H1 (cell line): ENCODE measurements at regions not wholly inside any gene's neighbourhood (a gene's known extent, or its start where the extent isn't known, plus 50 kb on each side); places are given as distances from the start of the nearest gene placed in this dataset.

Source experiments
- CTCF ChIA-PET: fragments of 300-600 bp; sonication (Branson Sonifier 250); formaldehyde crosslinking; loops from one replicate; lab custom pipeline; 2021; ENCODE audit not compliant: partially characterized antibody; lab: Charles Lee
- POLR2A ChIA-PET: fragments of 300-600 bp; sonication (Branson Sonifier 250); formaldehyde crosslinking; loops from one replicate; lab custom pipeline; 2021; ENCODE audit warnings: inconsistent platforms; ENCODE audit not compliant: partially characterized antibody; lab: Charles Lee
- DNase-seq, 2 experiments: peaks; one replicate each; pipeline versions ENCODE4 v3.0.0 to v3.0.0-alpha.2; 2010 to 2022; ENCODE audit warnings: low spot score in 2 of 2, low read depth in 1 of 2, mixed read lengths in 1 of 2
- FAIRE-seq: peaks from 2 replicates; lab custom pipeline; 2011; peaks lifted over from hg19 to GRCh38; lab: Jason Lieb, UNC
- H2AFZ ChIP-seq: 2 replicates; pipeline ENCODE4 v1.8.1; 2012; ENCODE audit warnings: low read length, inconsistent platforms
- H2AK5ac ChIP-seq: 2 replicates; pipeline ENCODE4 v1.6.1; 2013; ENCODE audit warnings: low read depth, low read length
- H2BK120ac ChIP-seq: replicated peaks from 2 replicates; pipeline ENCODE3; 2013; ENCODE audit warnings: low read depth, low read length, inconsistent platforms
- H2BK12ac ChIP-seq: 2 replicates; pipeline ENCODE4 v1.6.1; 2013; ENCODE audit warnings: low read depth, low read length
- H2BK15ac ChIP-seq: 2 replicates; pipeline ENCODE4 v1.6.1; 2013; ENCODE audit warnings: low read length
- H2BK20ac ChIP-seq: 2 replicates; pipeline ENCODE4 v1.6.1; 2013; ENCODE audit warnings: low read length
- H2BK5ac ChIP-seq: 2 replicates; pipeline ENCODE4 v1.6.1; 2013; ENCODE audit warnings: low read depth, low read length
- H3K14ac ChIP-seq: 2 replicates; pipeline ENCODE4 v1.6.1; 2013; ENCODE audit warnings: inconsistent platforms; ENCODE audit not compliant: insufficient read length
- H3K18ac ChIP-seq: 2 replicates; pipeline ENCODE4 v1.6.1; 2013; ENCODE audit warnings: low read length; ENCODE audit errors: extremely low read depth
- H3K23ac ChIP-seq: 2 replicates; pipeline ENCODE4 v1.6.1; 2013; ENCODE audit warnings: inconsistent platforms; ENCODE audit not compliant: insufficient read length
- H3K23me2 ChIP-seq: 2 replicates; pipeline ENCODE4 v1.6.1; 2013; ENCODE audit warnings: low read depth, low read length
- H3K27ac ChIP-seq: 2 replicates; pipeline ENCODE4 v1.6.1; 2011; ENCODE audit warnings: low read depth, low read length, inconsistent platforms
- H3K27me3 ChIP-seq, 4 experiments: replicated peaks in 1 of 4; 1 replicate in 1 of 4; 2 replicates in 3 of 4; pipeline versions ENCODE4 v1.6.1 to v1.8.1; 2011 to 2013; ENCODE audit warnings: low read length in 3 of 4, mild to moderate bottlenecking in 3 of 4, inconsistent platforms in 2 of 4, mixed read lengths in 2 of 4, moderate library complexity in 1 of 4; ENCODE audit not compliant: control insufficient read depth in 3 of 4, insufficient read depth in 3 of 4; ENCODE audit errors: extremely low read depth in 1 of 4
- H3K36me3 ChIP-seq, 4 experiments: 2 replicates each; pipeline versions ENCODE4 v1.6.1 to v1.8.1; 2011 to 2013; ENCODE audit warnings: mild to moderate bottlenecking in 4 of 4, low read length in 3 of 4, moderate library complexity in 2 of 4, control low read depth in 1 of 4, inconsistent platforms in 1 of 4; ENCODE audit not compliant: insufficient read depth in 4 of 4, control insufficient read depth in 2 of 4
- H3K4ac ChIP-seq: replicated peaks from 2 replicates; pipeline ENCODE3; 2013; ENCODE audit warnings: low read length, low read depth, mixed read lengths, inconsistent platforms; ENCODE audit not compliant: insufficient read length
- H3K4me1 ChIP-seq, 4 experiments: replicated peaks in 1 of 4; 1 replicate in 1 of 4; 2 replicates in 3 of 4; pipeline versions ENCODE4 v1.6.1 to v1.8.1; 2011 to 2013; ENCODE audit warnings: low read length in 3 of 4, inconsistent platforms in 2 of 4, mixed read lengths in 1 of 4; ENCODE audit not compliant: insufficient read depth in 4 of 4, control insufficient read depth in 3 of 4
- H3K4me2 ChIP-seq, 2 experiments: 2 replicates each; pipeline versions ENCODE4 v1.6.1 to v1.8.1; 2011 to 2013; ENCODE audit warnings: low read depth in 2 of 2, low read length in 2 of 2, control low read depth in 1 of 2, inconsistent platforms in 1 of 2, mild to moderate bottlenecking in 1 of 2; ENCODE audit not compliant: insufficient read depth in 1 of 2
- H3K4me3 ChIP-seq, 4 experiments: fragments of 200-600, 300-600 bp in 1 of 4; sonication (generic), shearing (Covaris generic), sonication (Bioruptor Twin) in 1 of 4; 2 replicates each; pipeline versions ENCODE4 v1.5.1 to v1.8.1; 2011 to 2016; ENCODE audit warnings: low read length in 4 of 4, low read depth in 3 of 4, control low read depth in 2 of 4, inconsistent platforms in 2 of 4, mild to moderate bottlenecking in 2 of 4, mixed read lengths in 1 of 4, moderate library complexity in 1 of 4; ENCODE audit not compliant: insufficient read depth in 2 of 4; ENCODE audit errors: extremely low read depth in 1 of 4
- H3K56ac ChIP-seq: replicated peaks from 2 replicates; pipeline ENCODE3; 2013; ENCODE audit warnings: low read depth, mild to moderate bottlenecking, mixed read lengths, low read length, inconsistent platforms; ENCODE audit not compliant: insufficient read length
- H3K79me1 ChIP-seq: 2 replicates; pipeline ENCODE4 v1.6.1; 2013; ENCODE audit warnings: low read depth, low read length, control low read depth
- H3K79me2 ChIP-seq, 2 experiments: 2 replicates each; pipeline versions ENCODE4 v1.6.1 to v1.8.1; 2012 to 2013; ENCODE audit warnings: low read length in 2 of 2, mild to moderate bottlenecking in 2 of 2, inconsistent platforms in 1 of 2; ENCODE audit not compliant: insufficient read depth in 2 of 2, control insufficient read depth in 1 of 2
- H3K9ac ChIP-seq, 4 experiments: replicated peaks in 1 of 4; 1 replicate in 1 of 4; 2 replicates in 3 of 4; pipeline versions ENCODE4 v1.6.1 to v1.8.1; 2011 to 2013; ENCODE audit warnings: low read depth in 3 of 4, low read length in 3 of 4, control low read depth in 2 of 4, mild to moderate bottlenecking in 2 of 4, moderate library complexity in 2 of 4, inconsistent platforms in 1 of 4; ENCODE audit errors: extremely low read depth in 1 of 4
- H3K9me3 ChIP-seq, 2 experiments: 2 replicates each; pipeline versions ENCODE4 v1.6.1 to v1.8.1; 2012 to 2013; ENCODE audit warnings: mild to moderate bottlenecking in 2 of 2, moderate library complexity in 2 of 2, control low read depth in 1 of 2, inconsistent platforms in 1 of 2, low read depth in 1 of 2, low read length in 1 of 2, mixed read lengths in 1 of 2; ENCODE audit not compliant: insufficient read depth in 2 of 2
- H4K20me1 ChIP-seq, 2 experiments: replicated peaks in 1 of 2; 2 replicates each; pipeline versions ENCODE3 to v1.8.1; 2011 to 2013; ENCODE audit warnings: inconsistent platforms in 2 of 2, low read length in 2 of 2, mild to moderate bottlenecking in 1 of 2; ENCODE audit not compliant: insufficient read depth in 2 of 2, control insufficient read depth in 1 of 2
- H4K5ac ChIP-seq: 2 replicates; pipeline ENCODE4 v1.6.1; 2013; ENCODE audit warnings: low read length, low read depth, mixed read lengths, inconsistent platforms; ENCODE audit not compliant: insufficient read length
- H4K8ac ChIP-seq: 2 replicates; pipeline ENCODE4 v1.8.0; 2013; ENCODE audit warnings: mild to moderate bottlenecking, moderate library complexity, low read length, inconsistent platforms; ENCODE audit not compliant: insufficient read depth; ENCODE audit errors: extremely low read depth
- H4K91ac ChIP-seq: replicated peaks from 2 replicates; pipeline ENCODE3; 2013; ENCODE audit warnings: low read length, mixed read lengths, inconsistent platforms; ENCODE audit not compliant: insufficient read length
- CEBPB ChIP-seq: IDR thresholded peaks from 2 replicates; pipeline ENCODE4 v1.6.1; 2012; ENCODE audit warnings: low read depth, low read length
- CHD2 ChIP-seq: IDR thresholded peaks from 2 replicates; pipeline ENCODE4 v1.6.1; 2012; ENCODE audit warnings: low read length, improper control_type of control experiment
- JUN ChIP-seq: IDR thresholded peaks from 2 replicates; pipeline ENCODE4 v1.6.1; 2011; ENCODE audit warnings: low read depth, mild to moderate bottlenecking, improper control_type of control experiment, low read length
- KDM4A ChIP-seq: IDR thresholded peaks from one replicate; pipeline ENCODE4 v1.7.1; 2012; ENCODE audit warnings: low read depth, mild to moderate bottlenecking, moderate library complexity, low read length, inconsistent platforms; ENCODE audit not compliant: severe bottlenecking
- SAP30 ChIP-seq: fragments of 300-600 bp; sonication (generic); IDR thresholded peaks from 2 replicates; pipeline ENCODE4 v1.7.1; 2012; ENCODE audit warnings: low read length, moderate library complexity, mild to moderate bottlenecking, inconsistent platforms; ENCODE audit not compliant: insufficient read depth, insufficient replicate concordance
- SP1 ChIP-seq: IDR thresholded peaks from 2 replicates; pipeline ENCODE4 v1.6.1; 2011; ENCODE audit warnings: low read depth, low read length
- TBP ChIP-seq: IDR thresholded peaks from 2 replicates; pipeline ENCODE4 v1.6.1; 2011; ENCODE audit warnings: low read depth, low read length, improper control_type of control experiment
- WGBS, 2 experiments: shearing (Covaris generic) in 1 of 2; methylation state at CpG; one replicate each; pipeline versions ENCODE4 v1.1.6 to v1.1.7; 2013 to 2015; ENCODE audit warnings: low lambda C conversion rate in 2 of 2, mixed read lengths in 2 of 2, inconsistent platforms in 1 of 2, low coverage in 1 of 2, missing lambda C conversion rate in 1 of 2; ENCODE audit not compliant: insufficient replicate concordance in 2 of 2, insufficient coverage in 1 of 2, insufficient read length in 1 of 2; ENCODE audit errors: extremely low coverage in 1 of 2, missing lambda C conversion rate in 1 of 2; 5-methylcytosine and 5-hydroxymethylcytosine counted together

GRCh38 chr5:56386046-56386445, 152.9 kb upstream of the ANKRD55 start:
- Histone ChIP-seq H2AFZ (no peak overlapping the region), H2AK5ac (no peak overlapping the region), H3K27me3 (no peaks in the 10 kb centered on the region), H2BK12ac (no peak overlapping the region), H2BK20ac (no peak overlapping the region), H3K56ac (no peak overlapping the region), H3K4me2 (no peak overlapping the region), H2BK5ac (no peak overlapping the region), H3K27ac (no peak overlapping the region), H3K79me1 (no peaks in the 10 kb centered on the region), H3K23me2 (no peaks in the 10 kb centered on the region), H4K5ac (no peak overlapping the region), H3K23ac (no peak overlapping the region), H2BK15ac (no peak overlapping the region), H3K9me3 (no peaks in the 10 kb centered on the region), H3K79me2 (no peaks in the 10 kb centered on the region), H3K18ac (no peak overlapping the region), H2BK120ac (no peak overlapping the region), H4K91ac (no peak overlapping the region), H3K4ac (no peak overlapping the region), H3K4me3 (no peak overlapping the region), H3K14ac (no peak overlapping the region), H4K8ac (no peak overlapping the region), H3K36me3 (no peaks in the 10 kb centered on the region), H3K4me1 (no peaks in the 10 kb centered on the region), H4K20me1 (no peaks in the 10 kb centered on the region), H3K9ac (no peak overlapping the region)
- ChIA-PET CTCF (no interaction called here), POLR2A (no interaction called here)
- FAIRE-seq: no peak
- DNase-seq: no peak
- 88% methylated on average over 2 of the region's 2 CpGs; no CpG with 5 or more reads in 1 of the 2 experiments for WGBS, 2 experiments
- TF ChIP-seq SP1: no peak
- TF ChIP-seq KDM4A: no peak
- TF ChIP-seq SAP30: no peak
- TF ChIP-seq TBP: no peak
- no peak for TF ChIP-seq JUN
- TF ChIP-seq CEBPB: no peak
- no peak for TF ChIP-seq CHD2
